GM21515 (cell line): ENCODE measurements at regions not wholly inside any gene's neighbourhood (a gene's known extent, or its start where the extent isn't known, plus 50 kb on each side); places are given as distances from the start of the nearest gene placed in this dataset.

Experiments used
- ATAC-seq: cut with Tn5 transposase; IDR thresholded peaks from one replicate; pipeline ENCODE4 v1.9.1; 2021; ENCODE audit not compliant: unreplicated experiment

GRCh38 chr16:73485880-73486279 lies 438.0 kb upstream of the ZFHX3 start:
- ATAC-seq: no peak

DNA sequence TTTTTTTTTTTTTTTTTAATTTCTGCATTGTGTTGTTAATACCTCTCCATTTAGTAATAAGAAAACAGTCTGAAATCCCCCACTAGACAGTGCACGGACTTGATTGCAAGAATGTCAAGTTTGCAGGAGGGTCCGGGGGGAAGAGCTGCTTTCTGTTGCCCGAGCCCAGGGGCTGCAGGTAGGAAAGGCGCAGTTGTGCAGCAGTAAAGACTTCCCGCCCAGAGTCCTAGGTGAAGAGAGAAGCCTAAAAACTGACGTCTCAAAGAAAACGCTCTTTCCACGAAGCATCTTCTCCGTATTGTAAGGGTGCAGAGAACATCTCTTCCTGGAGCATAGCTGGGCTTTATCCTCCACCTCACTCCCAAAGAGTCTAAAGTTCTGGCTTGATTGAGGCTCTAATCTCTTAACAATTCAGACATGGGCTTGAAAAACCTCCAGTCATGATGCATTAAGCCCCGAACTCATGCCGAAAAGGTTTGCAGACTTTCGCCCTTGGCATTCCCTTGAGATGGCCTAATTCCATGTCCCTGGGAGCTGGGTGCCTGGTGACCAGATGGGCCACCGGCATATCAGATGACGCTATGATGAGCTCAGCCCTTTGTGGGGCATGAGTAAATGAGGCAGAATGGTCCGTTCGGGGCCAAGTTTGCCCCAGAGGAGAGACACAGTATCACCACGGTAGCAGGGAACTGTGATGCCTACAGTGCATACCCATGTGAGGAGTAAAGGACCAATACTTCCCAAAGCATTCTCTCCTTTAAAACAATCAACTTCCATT lies 436.2 kb upstream of the ZFHX3 start:
- no peak for ATAC-seq

DNA sequence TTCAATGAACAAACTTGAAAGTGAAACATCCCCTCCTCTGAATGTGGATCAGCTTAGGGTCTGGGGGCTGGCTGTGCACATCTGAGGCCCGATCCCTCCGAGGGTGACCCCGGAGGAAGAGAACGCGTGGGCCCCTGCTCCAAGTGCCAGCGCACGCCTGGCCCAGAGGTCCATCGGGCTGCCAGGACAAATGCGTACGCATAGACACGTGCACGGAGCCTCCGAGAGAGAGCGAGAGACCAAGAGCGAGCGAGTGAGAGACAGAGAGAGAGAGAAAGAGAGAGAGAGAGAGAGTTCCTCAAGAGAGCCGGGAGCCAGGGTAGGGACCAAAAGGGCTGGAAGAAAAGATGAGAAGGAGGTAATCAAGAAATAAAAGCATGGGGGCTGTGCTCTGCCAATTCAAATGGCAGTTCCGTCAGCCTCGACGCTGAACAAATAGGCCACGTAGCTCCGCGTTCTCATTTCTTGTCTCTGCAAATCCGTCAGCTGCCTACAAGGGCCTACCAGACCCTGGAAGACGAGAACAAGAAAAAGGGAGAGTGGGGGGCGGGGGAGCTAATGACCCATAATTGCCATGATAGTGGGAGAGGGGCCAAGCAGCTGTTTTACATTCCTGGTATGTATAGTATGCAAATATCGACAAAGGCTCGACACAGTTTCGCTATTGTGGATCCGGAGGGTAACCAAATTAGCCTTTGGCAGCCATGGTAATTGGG lies 435.3 kb upstream of the ZFHX3 start:
- ATAC-seq: no peak

DNA sequence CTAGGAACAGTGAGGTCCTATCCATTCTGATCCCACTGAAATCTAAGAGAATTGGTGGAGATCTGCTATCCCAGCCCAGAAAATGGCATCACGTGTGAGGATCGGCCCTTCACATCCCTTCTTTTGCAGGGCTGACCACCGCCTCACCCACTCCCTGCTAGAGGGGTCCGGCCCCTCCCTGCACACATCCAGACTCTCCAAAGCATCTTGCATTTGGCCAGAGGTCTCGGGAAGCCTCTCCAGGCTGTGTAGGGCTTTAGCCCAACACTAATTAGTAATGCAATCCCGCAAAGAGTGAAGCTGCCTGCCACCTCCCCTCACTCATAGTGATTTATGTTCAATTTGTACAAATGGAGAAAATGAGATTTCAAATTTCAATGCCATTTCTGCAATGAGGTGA lies 434.4 kb upstream of the ZFHX3 start:
- ATAC-seq: no peak

- no peak for ATAC-seq
Observed at GRCh38 chr16:73480381-73480780, 432.5 kb upstream of the ZFHX3 start.

- no peak for ATAC-seq
Observed at GRCh38 chr16:73473713-73474112, 425.8 kb upstream of the ZFHX3 start.

DNA sequence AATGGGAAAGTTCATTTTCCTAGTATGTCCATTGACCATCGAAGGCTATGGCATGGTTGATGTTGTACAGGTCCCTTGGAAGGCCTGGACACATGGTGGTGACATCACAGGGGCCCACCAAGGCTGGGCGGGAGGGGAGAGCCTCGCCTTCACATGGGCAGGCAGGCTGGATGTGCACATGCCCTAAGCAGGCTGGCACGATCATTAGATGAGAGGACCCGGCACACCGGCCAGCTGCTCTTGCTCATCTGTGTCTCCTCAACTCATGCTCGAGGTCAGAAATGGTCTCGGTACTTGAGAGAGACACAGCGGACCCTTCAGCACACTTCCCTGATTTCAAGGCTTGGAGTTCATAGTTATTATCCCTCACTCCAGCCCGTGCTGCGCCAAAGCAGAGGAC lies 416.9 kb upstream of the ZFHX3 start:
- ATAC-seq: no peak

- no peak for ATAC-seq
Observed at GRCh38 chr16:73459586-73459985, 411.7 kb upstream of the ZFHX3 start.

- ATAC-seq: no peak
Observed at GRCh38 chr16:73457851-73458250, 409.9 kb upstream of the ZFHX3 start.

GRCh38 chr16:73448970-73449369 lies 401.0 kb upstream of the ZFHX3 start:
- ATAC-seq: no peak

- no peak for ATAC-seq
Observed at GRCh38 chr16:73447846-73448245, 399.9 kb upstream of the ZFHX3 start.

DNA sequence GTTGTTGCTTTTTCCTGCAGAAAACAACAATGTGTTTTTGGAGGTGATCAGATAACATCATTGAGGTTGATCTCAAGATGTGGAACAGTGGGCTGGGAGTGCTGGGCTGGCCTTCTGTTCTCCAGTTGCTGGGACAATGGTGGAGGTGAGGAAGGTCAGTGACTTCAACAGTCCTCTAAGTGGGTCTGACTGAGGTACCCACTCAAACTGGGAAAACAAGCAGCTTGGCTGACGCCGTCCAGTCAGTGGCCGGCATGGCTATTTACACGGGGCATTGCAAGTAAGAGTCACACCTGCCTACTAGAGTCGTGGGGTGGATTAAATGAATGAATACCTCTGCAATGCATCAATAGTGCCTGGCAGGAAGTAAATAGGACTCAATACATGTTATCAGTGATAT lies 386.7 kb upstream of the ZFHX3 start:
- ATAC-seq: no peak

GRCh38 chr16:73433731-73434307 lies 385.9 kb upstream of the ZFHX3 start:
- ATAC-seq: no peak

GRCh38 chr16:73432850-73433730 lies 385.2 kb upstream of the ZFHX3 start:
- no peak for ATAC-seq

DNA sequence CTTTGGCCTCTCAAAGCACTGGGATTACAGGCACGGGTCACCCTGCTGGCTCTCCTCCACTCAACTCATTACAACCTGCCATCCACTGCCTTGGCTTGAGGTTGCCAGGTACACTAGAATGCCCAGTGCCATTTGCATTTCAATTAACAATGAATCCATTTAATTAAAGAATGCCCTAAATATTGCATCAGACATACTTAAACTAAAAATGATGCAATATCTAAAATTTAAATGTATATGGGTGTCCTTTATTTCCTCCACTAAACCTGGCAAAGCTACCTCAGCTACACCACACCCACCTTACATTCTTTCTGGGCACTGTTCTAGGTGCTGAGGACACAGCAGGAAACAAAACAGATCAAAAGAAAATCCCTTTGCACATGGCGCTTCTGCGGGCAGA lies 382.2 kb upstream of the ZFHX3 start:
- no peak for ATAC-seq

DNA sequence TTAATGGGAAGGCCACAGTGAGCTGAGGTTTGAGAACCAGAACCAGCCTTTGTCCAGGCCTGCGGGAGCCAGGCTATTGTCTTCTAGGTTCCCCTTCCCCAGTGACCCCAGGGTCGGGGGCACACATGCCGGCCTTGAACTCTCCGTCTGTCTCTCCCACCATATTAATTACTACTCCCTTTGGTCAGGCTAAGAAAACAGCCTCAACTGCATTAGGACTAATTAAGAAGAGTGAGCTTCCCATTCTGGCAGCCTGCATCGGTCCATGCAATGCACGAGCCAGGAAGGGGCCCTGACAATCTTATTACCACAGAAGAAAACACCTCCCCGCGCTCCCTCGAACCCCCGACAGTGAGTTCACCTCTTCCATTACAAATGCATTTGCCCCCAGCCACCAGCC lies 380.2 kb upstream of the ZFHX3 start:
- no peak for ATAC-seq

- ATAC-seq: no peak
Observed at GRCh38 chr16:73427164-73427563, 379.2 kb upstream of the ZFHX3 start.

GRCh38 chr16:73426433-73427160 lies 378.7 kb upstream of the ZFHX3 start:
- no peak for ATAC-seq

GRCh38 chr16:73420676-73421075 lies 372.7 kb upstream of the ZFHX3 start:
- no peak for ATAC-seq

DNA sequence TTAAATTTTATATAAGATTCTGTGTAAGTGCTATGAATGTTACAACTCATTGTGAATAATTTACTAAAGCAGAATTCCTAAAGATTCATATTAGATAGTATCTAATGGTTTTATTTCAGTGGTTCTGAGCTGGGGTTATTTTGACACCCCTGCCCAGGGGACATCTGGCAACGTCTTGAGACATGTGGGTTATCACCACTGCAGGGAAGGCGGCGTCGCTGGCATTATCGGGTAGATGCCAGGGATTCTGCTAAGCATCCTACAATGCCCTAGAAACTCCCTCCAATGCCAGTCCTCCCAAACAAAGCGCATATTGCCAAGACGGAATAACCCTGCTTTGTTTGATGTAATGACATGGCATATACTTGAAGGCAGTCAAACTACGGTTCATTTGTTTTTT lies 372.3 kb upstream of the ZFHX3 start:
- no peak for ATAC-seq

DNA sequence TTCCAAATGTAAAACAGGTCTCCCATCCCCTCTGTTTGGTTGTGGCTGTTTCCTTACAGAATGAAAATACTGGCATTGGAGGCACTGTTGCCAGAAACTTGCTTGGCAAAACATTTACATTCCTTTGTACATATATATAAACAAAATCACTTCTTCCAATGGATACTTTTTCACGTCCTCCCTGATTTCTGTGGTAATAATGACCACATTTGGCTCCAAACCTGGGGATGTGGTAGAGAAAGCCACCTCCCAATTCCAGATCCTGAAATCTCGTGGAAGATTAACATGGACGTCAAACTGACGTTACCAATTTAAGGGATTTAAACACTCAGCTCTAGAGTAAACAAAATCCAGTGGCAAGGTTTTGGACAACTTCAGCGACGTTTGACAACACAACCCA lies 370.8 kb upstream of the ZFHX3 start:
- no peak for ATAC-seq
